ENCODE measurements at regions not wholly inside any gene's neighbourhood (a gene's known extent, or its start where the extent isn't known, plus 50 kb on each side); places are given as distances from the start of the nearest gene placed in this dataset.
"Not testable (repeated sequence)": the region's sequence is repeated elsewhere in the genome, so short reads cannot be mapped to it uniquely, and the experiment has no call there.

DNA sequence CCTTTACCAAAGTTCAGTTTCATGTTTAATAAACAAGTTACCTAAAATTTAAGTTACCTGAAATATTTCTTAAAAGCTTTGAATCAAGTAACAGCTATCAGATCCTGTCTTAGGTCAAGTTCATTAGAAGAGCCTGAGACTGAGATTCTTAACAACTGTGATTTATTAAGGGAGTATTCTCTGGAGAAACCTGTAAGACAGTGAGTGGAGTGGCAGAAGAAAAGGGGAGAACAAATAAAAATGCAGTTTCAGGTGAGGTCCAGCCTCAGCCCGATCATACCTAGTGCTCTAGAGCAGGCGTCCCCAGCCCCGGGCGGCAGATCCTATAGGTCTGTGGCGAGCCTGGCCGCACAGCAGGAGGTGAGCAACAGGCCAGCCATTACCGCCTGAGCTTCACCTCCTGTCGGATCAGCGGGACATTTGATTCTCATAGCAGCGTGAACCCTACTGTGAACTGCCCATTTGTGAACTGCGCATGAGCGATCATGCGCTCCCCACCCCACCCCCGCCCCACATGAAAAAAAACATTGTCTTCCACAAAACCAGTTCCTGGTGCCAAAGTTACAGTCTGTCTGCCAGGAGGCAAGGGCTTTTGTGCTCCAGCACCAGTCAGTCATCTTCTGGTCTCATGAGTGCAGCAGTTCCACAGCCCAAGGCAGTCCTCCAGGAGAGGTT lies 59.2 kb upstream of the ADGRB3 start:
- FAIRE-seq = no peak

DNA sequence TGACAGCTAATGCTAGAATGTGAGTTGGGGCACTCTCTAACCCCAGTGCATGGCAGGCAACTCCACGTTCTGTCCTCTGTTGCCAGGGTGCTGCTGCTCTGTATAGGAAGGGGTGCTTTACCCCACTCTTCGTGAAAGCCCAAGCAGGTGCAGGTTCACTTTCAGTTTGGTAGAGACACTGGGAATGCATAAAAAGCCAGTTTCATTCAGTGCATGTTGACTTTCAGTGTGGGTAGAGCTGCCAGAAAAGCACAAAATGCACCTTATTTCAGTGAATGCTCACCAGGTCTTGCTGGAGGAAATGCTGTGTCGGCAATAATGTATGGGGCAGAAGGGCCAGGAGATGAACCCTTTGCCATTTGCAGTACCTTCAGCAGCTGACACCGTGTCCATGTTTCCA lies 62.1 kb upstream of the ADGRB3 start:
- DNase-seq (ENCODE audit: low spot score) (no peak), FAIRE-seq (no peak)

More for the DNA sequence above, 59.2 kb upstream of the ADGRB3 start:
- DNase-seq (ENCODE audit: low spot score) = peak; percentile 44

DNA sequence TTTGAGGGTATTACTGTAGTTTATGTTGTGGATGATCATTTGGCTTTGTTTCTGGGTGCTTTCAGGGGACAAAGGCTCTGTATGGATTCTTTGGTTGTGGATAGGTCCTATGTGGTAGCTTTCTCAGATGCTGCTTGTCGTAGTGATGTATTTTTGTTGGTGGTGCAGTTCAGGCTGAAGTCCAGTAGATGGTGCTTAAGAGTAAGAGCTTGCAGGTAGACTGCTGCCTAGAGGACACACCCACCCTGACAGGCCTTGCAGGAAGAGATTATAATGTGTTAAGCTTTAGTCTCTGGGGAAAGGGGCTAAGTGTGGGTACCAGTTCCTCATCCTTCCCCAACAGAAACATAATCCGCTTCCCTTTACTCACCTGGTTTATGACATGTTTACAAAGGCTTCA lies 62.6 kb upstream of the ADGRB3 start:
- peak; percentile 13 for DNase-seq (ENCODE audit: low spot score)
- FAIRE-seq = no peak

DNA sequence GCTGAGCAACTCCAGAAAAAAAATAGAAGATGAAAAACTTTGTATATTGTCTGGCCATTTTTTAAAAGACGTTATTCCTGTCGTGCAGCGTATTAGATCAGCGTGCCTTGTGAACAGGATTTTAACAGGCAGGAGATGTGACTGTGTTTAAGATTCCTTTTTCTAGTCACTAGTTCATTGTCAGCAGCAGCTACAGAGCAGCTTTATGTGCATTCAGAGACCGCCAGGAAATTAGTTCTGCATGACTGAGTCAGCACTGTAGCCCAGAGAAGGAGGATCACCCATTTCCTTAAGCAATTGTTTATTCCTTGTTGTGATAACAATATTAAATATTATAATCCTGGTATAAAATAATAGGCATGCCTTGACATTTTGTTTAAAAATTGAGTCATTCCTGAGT lies 75.4 kb upstream of the ADGRB3 start:
- no peak for FAIRE-seq
- DNase-seq (ENCODE audit: low spot score) = no peak

DNA sequence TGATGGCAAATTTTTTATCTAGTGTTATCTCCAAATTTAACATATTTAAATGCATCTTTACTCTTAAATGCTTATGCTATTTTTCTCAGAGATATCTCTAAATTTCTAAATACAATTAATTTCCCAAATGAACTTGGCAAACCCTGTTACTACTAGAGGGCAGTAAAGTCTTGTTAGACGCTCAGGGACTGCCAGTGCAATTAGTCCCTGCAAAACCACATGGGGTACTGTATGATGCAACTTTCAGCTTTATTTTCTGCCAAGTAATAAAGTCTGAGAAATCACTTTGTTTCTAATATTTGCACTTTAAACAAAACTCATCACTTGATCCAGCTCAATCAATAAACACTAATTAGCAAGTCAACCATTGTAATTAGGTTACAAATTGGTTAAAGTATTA lies 76.0 kb upstream of the ADGRB3 start:
- no peak for FAIRE-seq
- DNase-seq (ENCODE audit: low spot score) = no peak

DNA sequence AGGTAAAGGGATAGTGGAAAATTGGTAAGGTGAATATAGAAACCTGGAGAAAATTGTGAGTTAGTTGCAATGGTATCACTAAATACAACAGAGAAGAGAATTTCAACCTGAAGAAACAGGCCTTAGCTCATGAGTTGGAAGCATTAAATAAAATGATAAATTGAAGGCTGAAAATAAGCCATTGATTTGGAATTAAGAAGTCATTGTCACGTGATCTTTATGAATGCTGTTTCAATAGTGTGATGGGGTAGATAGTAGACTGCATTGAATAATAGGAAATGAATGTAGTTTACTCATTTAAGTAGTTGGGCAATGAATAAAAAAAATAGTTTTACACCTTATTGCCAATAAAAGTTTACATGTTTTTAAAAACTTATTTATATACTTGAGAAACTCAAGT lies 88.5 kb upstream of the ADGRB3 start:
- DNase-seq (ENCODE audit: low spot score) = no peak
- no peak for FAIRE-seq

DNA sequence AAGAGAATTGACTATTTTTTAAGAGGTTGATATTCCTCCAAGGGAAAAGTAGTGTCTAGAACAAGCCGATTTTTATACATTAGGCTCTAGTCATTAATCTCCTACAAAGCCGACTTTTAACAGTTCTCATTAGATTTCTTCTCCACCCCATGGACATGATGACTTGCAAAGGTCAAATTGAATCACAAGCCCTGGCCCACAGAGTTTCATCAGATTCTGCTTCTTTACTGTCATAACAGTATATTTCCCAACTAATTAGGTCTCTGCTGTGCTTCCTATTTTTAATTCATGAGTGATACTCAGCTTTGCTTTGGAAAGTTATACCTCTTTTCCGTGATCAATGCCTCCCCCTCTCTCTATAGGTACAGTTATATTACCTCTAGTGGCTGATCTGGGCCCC lies 90.6 kb upstream of the ADGRB3 start:
- DNase-seq (ENCODE audit: low spot score) (no peak), FAIRE-seq (no peak)

DNA sequence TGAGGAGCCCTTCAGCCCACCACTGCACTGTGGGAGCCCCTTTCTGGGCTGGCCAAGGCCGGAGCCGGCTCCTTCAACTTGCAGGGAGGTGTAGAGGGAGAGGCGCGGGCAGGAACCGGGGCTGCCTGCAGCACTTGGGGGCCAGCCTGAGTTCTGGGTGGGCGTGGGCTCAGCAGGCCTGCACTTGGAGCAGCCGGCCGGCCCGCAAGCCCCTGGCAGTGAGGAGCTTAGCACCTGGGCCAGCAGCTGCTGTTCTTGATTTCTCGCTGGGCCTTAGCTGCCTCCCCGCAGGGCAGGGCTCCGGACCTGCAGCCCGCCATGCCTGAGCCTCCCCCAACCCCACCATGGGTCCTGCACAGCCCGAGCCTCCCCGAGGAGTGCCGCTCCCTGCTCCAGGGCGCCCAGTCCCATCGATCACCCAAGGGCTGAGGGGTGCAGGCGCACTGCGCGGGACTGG lies 101.7 kb upstream of the ADGRB3 start:
- DNase-seq (ENCODE audit: low spot score) = no peak
- FAIRE-seq = no peak

DNA sequence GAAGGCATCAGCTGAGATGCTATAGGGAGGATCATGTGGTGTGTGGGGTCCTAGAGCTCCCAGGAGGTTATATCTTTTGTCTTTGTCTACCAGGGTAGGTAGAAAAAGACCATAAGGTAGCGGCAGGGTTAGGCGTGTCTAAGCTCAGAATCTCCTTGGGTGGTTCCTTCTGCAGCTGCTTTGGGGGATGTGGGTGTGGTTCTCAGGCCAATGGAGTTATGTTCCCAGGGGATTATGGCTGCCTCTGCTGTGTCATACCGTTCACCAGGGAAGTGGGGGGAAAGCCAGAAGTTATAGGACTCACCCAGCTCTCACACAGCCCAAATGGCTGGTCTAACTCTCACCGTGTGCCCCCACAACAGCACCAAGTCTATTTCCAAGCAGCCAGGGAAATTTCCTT lies 107.4 kb upstream of the ADGRB3 start:
- no peak for DNase-seq (ENCODE audit: low spot score)
- no peak for FAIRE-seq

DNA sequence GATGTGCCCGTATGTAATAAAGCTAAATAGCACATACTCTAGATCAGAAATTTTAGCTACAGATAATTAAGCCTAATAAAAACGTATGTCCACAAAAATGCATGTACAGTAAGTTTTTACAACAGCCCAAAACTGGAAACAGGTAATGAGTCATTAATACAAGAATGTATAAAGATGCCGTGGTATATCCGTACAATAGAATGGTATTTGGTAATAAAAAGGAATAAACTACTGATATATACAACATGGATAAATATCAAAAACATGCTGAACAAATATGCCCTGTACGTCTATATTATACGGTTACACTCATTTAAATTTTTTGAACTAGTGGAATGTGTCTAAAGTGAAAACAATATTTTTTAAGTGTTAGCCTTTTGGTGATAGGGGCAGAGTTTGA lies 128.2 kb upstream of the ADGRB3 start:
- FAIRE-seq = no peak
- no peak for DNase-seq (ENCODE audit: low spot score)

DNA sequence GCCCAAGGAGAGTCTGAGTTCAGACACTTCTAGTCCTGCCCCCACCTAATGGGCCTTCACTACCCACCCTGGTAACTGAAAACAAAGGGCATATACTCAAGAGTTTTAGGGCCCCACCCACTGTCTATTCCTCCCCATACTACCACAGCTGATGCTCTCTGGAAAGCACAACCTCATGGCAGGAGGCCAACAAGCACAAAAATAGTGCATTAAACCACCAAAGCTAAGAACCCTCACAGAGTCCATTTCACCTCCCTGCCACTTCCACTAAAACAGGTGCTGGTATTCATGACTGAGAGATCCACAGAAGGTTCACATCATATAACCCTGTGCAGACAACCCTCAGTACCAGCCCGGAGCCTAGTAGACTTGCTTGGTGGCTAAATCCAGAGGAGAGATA lies 132.1 kb upstream of the ADGRB3 start:
- no peak for FAIRE-seq

DNA sequence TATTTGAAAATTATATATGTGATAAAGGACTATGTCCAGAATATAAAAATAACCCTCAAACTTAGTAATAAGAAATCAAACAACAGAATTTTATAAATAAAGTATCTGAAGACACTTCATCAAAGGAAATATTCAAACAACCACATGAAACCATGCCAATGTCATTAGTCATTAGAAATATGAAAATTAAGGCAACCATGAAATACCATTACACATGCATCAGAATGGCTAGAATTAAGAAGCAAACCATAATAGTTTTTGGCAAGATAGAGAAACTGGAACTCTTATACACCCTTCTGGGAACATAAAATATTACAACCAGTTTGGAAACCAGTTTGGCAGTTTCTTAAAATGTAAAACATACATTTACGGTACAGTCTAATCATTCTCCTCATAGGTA lies 137.2 kb upstream of the ADGRB3 start:
- no peak for FAIRE-seq
- no peak for DNase-seq (ENCODE audit: low spot score)

More for the DNA sequence above, 132.1 kb upstream of the ADGRB3 start:
- no peak for DNase-seq (ENCODE audit: low spot score)

DNA sequence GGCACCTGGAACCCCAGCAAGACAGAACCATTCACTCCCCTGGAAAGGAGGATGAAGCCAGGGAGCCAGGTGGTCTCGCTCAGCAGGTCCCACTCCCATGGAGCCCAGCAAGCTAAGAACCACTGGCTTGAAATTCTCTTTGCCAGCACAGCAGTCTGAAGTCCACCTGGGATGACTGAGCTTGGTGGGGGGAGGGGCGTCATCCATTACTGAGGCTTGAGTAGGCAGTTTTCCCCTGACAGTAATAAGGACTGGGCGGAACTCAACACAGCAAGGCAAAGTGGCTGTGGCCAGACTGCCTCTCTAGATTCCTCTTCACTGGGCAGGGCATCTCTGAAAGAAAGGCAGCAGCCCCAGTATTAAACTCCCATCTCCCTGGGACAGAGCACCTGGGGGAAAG lies 140.2 kb upstream of the ADGRB3 start:
- not testable (repeated sequence) for FAIRE-seq; DNase-seq (ENCODE audit: low spot score)

DNA sequence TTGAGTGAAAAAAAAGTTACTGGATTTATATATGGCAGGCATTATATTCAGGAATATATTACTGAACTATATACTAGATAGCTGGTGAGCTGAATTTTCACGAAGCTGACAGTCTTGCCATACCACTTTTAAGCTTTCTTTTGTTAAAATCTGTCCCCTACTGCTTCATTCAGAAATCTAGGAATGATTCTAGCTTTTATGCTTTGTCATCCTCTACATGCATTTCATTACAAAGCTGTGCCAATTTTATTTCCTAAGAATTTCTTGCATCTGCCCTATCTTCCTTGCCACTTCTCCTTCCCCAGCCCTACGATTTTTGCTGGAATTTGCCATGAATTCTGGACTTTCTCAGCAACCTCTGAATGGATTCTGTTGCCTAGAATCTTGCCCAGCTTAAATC lies 158.5 kb upstream of the ADGRB3 start:
- FAIRE-seq (no peak), DNase-seq (ENCODE audit: low spot score) (no peak)

DNA sequence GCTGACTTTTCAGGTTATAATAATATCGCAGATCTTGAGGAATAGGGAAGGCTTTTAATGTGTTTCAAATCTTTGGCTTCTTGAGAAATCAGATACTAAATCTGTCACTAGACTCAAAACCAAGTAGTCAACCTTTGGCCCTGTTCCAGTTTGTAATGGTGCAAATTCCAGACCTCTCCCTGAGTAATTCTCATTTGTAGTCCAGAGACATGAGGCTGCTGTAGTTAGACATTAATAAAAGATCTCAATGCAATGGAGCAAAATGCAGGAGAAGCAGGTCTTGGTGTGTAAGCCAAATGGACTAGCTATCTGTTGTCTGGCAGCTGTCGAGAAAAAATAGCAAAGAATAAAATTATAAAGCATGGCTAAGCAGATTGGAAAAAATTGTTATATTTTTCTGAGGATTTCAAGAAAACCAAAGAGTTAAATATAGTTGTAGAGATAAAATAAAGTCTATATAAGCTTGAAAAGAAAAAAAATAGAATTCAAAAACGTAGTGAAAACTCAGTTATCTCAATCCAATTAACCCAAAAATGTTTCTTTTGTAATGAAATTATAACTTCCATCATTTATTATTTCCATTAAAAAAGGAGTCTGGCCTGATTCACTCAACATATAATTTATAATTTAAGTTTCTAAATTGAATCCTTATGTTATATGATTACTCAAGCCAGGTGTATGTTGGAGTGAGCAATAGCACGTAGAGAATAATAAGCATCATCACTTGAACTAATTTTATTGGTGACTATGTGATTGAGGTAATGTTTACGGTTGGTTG lies 161.5 kb upstream of the ADGRB3 start:
- FAIRE-seq (peak; percentile 62), DNase-seq (ENCODE audit: low spot score) (peak; percentile 26)

DNA sequence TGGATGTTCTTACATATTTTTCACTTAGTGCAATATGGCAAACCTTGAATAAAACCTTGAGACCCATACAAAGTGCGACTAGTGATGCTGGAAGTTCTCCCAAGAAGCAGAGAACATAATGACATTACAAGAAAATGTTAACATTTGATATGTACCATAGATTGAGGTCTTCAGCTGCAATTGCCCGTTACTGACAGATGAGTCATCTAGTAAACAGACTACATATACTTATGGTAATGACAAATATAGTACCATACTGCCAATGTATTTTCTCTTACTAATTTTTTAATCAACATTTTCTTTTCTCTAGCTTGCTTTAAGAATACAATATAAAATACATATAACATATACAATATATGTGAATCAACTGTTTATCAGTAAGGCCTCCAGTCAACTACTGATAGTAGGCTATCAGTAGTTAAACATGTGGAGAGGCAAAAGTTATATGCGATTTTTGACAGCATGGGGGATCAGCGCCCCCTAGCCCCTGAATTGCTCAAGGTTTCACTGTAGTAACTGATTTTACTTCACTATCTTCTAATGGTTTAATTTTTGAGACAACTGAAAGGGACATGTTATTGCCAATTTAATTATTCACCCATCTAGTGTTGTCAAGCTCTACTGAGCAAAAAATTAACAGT lies 166.7 kb upstream of the ADGRB3 start:
- DNase-seq (ENCODE audit: low spot score) (no peak), FAIRE-seq (no peak)

DNA sequence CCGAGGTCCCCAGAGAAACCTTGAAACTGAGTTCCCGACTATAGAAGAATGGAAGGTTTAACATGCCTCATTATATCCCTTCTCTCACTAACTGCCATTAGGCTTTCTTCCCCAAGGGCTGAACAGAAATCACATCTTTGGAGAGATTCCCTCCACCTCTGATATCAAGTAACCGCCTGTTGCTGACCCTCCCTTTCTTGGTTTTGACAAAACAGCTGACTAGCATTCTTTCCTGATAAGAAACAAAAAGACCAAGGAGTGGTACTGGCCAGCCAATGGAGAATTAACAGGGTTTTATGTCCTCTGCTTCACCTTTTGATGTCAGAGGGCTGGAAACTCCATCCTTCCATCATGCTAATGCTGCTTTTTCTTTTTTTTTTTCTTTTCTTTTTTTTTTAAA lies 176.6 kb upstream of the ADGRB3 start:
- FAIRE-seq = no peak
- no peak for DNase-seq (ENCODE audit: low spot score)

DNA sequence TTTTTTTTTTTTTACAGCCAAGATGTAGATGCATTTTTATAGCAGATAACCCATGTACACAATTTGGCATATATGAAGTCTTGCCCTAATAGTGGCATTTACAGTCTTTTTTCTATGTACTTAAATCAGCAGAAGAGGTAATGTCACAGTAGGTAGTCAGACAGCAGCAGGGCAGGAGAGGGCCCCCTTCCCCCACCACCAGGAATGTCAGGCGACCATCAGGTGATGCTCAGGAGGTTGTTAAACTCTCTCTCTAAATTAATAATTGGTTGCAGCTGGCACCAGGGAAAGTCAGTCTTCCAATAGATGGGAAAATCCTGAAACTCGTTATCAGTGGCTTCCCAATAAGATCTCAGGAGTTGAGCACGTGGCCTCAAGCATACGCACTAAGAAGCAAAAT lies 188.0 kb upstream of the ADGRB3 start:
- FAIRE-seq = no peak
- DNase-seq (ENCODE audit: low spot score) = no peak

DNA sequence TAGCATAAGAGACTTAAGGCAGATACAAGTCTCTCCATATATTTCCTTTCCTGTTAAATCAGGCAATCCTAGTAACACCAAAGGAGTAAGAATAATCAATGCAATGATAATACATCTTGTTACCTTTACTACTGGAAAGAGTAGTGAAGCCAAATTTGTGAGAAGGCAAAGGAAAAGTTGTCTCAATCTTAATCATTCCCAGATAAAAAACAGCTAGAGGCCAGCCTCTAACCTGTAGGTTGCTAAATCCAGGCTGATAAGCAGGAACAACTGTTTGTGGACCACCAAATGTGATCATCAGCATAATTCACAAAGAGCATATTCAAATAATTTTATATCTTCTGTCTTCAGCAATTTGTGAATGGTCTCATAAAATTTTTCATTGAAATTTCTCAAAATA lies 189.2 kb upstream of the ADGRB3 start:
- FAIRE-seq (no peak), DNase-seq (ENCODE audit: low spot score) (no peak)

DNA sequence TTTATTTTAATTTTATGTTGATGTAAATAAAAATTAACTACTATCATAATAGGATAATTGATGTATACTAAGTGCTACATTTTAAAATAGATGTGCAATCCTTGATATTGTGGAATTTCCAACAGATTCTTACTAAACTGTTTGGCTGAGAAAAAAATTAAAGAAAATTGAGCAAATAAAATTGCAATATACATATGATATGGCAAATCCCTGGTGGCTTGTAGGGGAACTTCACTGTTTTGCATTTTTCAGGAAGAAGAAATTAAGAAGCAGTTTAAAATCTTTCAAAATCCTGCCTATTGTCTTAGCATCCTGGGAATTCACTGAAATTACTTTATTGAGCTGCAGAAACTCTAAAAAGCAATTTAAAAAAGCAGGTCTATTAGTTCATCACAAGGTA lies 191.4 kb upstream of the ADGRB3 start:
- FAIRE-seq = no peak

DNA sequence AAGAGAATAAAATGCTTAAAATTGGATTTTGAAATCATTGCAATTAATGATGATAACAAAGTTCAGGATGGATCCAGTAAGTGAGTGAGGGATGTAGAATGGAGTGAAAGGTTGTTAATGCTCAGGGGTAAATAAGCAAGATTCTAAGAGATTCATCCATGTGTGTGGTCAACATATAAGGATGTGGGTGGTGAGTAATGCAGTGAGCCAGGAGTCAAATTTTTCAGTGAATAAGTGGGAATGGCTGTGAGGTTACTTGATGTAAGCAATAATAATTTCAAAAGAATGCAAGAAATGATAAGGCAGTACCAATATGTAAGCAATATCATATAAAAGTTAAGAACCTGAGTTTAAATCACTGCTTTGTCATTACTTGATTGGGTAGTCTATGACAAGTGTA lies 207.5 kb upstream of the ADGRB3 start:
- peak; percentile 88 for FAIRE-seq

More for the DNA sequence above, 191.4 kb upstream of the ADGRB3 start:
- no peak for DNase-seq (ENCODE audit: low spot score)

DNA sequence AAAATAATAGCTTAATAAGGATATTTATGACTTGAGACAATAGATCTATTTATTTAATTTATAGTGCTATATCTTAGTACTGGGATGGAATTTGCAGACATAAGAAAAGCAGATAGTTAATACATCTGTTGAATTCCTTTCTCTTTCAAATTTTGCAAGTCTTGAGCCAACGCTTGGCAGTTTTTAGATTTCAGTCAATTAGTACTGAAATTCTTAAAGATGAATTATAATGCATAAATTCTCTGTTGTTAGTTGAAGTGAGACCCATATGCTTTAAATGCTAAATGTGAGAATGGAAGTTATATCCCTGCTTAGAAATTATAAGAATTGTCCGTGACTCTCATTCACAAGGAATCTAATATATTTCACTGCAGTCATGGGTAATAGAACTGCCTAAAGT lies 225.1 kb upstream of the ADGRB3 start:
- FAIRE-seq (no peak), DNase-seq (ENCODE audit: low spot score) (no peak)

More for the DNA sequence above, 207.5 kb upstream of the ADGRB3 start:
- DNase-seq (ENCODE audit: low spot score) = peak; percentile 72
